Superior temporal gyrus (tissue), 1 donor: ENCODE measurements at regions not wholly inside any gene's neighbourhood (a gene's known extent, or its start where the extent isn't known, plus 50 kb on each side); places are given as distances from the start of the nearest gene placed in this dataset.
"Not testable (repeated sequence)": the region's sequence is repeated elsewhere in the genome, so short reads cannot be mapped to it uniquely, and the experiment has no call there.

Source experiments
- DNase-seq: peaks from one replicate; pipeline ENCODE4 v3.0.0-alpha.2; 2016; ENCODE audit errors: extremely low spot score

DNA sequence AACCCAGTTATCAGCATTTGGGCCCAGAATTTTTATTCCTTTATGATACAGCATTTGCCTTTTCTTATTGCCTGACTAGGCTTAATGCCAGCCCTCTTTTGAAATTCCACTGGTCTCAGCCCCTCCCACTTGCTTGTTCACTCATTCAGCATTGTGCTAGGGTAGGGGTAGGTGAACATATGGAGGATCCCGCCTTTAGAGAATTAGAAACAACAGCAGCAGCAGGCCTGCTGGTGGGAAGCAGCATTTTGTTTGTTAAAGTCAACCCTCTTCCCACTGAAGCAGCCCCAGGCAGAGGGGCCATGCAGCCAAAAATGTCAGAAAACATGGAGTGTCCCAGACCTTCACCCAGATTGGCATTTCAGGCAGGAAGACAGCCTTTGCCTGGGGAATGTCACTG, 1355.2 kb downstream of the CDH8 start:
- no peak for DNase-seq

DNA sequence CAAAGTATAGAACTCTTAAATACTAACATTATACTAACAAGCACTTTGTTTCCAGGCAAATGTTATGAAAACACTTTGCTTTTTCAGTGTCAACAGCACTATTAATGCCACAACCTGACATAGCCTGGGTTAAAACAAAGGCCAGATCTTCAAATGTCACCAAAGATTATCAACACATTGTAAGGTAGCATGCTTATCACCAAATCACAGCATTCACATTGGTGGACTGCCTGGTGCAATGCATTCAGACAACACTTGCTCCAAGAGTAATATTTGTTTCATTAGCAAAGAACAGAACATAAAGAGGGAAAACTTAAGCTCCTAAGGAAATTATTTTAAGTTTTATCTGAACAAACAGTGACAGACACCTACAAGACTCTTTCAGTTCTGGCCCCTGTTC, 1361.2 kb downstream of the CDH8 start:
- no peak for DNase-seq

DNA sequence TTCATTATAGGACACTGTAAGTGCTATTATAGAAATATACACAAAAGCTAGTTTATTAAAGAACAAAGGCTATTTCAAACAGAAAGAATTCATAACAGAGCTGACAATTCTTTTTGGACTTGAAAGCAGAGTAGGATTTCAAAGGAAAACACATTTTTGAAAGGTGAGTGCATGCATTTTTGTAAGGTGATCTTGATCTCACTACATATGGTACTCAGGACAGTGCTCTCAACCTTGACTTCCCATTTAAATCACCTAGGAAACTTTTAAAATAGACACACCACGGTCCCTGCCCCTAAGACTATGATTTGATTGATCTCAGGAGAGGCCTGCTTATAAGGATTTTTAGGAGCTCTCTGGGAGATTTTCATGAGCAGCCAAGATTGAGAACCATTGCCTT, 1362.0 kb downstream of the CDH8 start:
- DNase-seq, result no peak

DNA sequence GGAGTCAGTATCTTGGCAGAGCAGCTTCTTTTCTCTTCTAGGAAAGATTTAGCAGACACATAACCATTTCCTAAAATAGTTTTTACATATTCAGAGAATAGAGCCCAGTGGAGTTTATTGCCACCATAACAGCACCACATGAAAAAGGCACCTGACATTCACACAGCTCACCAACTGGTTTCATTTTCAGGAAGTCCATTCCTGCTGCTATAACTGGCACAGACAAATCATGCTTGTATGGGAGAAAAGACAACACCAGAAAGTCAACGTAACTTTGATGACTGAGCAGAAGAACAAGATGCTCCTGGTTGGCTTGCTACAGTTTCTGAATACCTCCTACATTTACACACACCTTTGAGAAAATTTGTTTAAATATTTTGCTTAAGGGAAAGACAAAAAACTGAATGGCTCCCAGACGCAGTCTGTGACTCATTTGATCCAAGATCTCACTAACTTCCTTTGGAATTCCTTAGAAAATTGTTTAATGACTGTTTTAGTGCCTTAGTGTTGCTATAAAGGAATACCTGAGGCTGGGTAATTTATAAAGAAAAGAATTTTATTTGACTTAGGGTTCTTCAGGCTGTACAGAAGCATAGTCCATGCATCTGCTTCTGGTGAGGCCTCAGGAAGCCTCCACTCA, 1380.6 kb downstream of the CDH8 start:
- DNase-seq, result no peak

DNA sequence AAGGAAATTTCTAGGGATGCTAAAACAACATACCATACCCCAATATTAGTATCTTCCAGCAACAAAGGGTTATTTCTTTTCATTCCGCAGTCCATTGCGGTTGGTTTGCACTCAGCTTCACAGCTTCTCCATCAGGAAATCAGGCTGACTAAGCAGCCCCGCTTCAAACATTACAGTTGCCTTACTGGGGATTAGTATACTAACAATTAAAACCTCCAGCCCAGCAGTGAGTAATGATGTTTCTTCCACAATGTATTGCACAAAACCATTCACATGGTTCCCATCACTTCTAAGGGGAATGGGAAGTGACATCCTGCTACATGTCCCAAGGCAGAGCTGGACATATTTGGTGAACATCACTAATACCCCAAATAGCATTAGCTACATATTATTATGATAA, 1384.9 kb downstream of the CDH8 start:
- DNase-seq, result no peak

DNA sequence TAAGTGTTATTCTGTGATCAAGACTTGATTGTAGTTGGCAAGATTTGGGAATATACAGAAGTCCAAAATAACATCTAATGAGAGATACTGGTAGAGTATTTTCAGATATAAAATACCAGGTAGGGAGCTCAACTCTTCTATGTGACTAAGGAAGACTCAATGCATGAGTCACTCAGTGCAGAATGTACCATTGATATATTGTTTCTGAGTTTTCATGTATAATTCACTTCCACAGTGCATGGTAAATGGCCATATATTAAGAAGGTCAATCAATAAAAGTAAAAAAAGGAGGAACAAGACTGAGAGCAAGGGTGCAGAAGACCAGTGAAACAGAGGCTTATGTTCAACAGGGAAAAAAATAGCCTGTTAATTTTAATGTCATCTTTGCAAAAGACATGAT, 1387.9 kb downstream of the CDH8 start:
- no peak for DNase-seq

DNA sequence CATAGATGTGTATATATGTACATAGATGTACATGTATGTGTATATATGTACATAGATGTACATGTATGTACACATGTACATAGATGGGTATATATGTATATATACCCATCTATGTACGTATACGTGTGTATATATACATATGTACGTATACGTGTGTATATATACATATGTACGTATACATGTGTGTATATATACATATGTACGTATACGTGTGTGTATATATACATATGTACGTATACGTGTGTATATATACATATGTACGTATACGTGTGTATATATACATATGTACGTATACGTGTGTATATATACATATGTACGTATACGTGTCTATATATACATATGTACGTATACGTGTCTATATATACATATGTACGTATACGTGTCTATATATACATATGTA, 1388.8 kb downstream of the CDH8 start:
- not testable (repeated sequence) for DNase-seq

DNA sequence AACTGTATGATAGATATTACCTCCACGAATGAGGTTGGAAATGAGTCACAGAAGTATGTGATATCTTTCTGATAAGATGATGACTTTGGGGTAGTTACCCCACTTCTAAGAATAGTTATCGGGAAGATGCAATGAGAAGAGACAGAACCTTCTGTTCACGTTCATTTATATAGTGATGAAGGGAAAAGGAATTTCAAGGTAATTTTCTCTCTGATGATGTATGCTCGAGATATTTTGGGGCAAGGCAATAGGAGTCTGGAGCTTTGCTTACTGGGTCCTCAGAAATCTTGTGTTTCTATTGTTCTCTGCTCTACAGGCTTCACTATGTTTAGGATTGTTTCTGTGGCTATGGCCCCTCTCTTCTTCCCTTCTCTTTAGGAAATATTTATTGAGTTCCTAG, 1389.6 kb downstream of the CDH8 start:
- DNase-seq, result no peak

DNA sequence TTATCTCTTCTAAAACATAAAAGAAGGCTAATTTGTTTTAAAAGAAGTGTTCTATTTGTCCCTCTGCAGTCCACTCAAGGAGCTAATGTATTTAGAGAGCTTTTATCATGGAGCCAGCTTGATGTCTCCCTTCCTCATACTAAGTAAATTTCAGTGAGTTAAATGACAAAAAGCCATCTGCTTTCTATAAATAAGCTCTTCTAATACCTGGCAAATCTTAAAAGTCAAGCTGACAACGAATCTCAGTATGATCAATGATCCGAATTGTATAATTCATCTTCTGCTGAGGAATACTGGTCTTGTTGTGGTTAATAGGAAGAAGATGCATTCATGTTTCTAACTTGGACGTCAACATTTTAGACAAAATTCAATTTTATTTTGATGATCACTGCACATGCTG, 1390.7 kb downstream of the CDH8 start:
- DNase-seq, result no peak

DNA sequence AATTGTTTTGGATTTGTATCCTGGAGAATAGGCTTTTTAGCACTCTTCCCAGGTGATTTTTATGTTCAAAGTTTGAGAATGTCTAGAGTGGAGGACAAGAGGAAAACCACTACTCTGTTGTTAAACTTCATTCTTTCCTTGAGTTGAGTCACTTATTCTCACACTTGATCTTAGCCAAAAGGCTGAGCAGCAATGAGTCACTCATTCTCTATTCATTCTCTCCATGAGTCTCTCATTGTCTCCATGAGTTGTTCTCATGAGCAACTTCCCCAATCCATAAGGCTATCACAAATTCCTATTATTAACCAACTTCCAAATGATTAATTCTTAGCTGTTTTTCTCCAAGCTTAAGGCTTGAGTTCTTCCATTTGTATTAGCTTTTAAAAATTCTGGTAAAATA, 1393.3 kb downstream of the CDH8 start:
- no peak for DNase-seq

DNA sequence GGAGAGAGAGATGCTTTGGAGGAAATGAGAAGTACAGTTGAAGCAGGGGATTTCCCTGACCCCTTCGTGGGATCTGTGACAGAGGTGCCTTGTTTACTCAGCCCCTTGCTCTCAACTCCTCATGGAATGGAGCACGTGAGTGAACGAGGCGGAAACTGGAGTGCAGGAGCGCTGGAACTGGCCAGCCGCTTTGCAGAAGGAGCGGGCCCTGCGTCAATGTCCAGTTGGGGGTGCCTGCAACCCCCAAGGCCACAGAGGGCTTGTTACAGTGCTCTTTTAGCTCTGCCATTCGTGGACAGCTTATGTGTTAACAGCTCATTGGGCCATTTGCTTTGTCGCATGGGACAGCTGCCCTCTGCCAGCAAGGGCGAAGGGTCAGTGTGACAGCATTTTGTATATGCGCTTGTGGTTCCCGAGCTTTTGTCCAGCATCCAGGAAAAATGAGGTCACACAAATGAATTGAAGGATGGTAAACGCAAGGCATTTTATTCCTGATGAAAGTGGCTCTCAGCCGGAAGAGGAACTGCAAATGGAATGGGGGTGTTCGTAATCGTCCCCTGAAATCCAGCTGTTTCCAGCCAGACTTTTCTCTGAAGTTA, 1395.1 kb downstream of the CDH8 start:
- DNase-seq, result no peak

DNA sequence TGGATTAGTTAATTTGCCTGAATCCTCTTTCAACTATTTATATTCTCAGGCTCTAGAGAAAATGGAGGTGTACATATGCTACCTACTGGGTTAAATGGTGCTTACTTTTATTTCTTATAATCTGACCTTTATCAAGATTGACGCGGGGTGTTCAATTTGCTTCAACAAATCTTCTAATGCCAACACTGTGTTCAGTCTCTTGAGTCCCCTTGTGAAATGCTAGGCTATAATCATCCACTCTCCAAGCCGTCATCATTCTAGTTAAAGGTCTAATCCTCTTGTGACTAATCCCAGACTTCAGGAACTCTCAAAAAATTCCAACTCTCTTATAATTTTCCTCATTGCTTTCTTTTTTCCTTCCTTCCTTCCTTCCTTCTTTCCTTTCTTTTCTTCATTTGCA, 1396.2 kb downstream of the CDH8 start:
- DNase-seq, result no peak

DNA sequence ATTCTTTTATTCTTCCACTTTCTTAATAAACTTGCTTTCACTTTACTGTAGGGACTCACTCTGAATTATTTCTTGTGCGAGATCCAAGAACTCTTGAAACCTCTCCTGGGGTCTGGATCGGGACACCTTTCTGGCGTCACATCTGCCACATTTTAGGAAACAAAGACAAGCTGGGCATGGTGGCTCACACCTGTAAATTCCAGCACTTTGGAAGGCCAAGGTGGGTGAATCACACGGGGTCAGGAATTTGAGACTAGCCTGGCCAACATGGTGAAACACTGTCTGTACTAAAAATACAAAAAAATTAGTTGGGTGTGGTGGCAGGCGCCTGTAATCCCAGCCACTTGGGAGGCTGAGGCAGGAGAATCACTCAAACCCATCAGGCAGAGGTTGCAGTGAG, 1399.6 kb downstream of the CDH8 start:
- not testable (repeated sequence) for DNase-seq

DNA sequence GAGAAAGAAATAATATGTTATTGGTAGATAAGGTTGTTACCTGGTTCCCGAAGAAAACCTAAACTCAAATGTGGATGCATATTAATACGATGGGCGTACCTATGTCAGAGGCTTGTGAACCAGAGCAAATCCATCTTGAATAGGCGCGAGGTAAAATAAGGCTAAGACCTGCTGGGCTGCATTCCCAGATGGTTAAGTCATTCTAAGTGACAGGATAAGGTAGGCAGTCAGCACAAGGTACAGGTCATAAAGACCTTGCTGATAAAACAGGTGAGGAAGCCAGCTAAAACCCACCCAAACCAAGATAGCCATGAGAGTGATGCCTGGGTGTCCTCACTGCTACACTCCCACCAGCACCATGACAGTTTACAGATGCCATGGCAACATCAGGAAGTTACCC, 1400.1 kb downstream of the CDH8 start:
- DNase-seq, result no peak

DNA sequence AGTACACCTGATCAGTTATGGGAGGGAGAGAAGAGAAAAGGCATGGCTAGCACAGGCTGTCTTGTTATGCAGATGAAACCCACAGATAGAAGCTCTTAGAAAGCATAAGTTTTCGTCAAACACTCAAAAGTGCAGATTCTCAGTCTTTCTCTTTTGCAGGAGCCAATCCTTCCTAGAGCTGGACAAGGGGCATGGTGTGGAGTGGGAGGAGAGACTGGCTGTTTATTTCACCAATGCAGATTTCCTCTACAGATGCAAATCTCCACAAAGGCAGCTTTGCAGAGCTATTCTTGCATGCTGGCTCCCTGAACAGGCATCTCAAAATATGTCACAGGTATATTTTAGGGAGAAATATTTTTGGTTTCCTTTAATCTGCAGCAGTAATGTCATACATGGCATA, 1400.7 kb downstream of the CDH8 start:
- DNase-seq, result no peak

DNA sequence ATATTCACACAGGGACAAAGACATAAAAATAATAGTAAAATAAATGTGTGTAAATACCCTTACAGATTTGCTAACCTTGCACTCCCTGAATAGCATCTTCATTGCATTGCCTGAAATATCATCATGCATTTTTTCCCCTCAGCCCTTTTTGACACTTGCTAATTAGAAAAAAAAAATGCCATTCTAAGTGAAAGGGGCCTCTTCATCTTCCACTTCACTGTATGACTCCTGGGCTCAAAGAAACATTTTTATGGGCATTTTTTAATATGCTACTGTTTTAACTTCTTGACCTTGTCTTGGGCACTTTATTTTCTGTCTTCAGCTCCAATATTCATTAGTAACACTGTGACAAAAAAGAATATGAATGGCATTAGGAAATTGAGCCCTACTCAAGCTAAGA, 1424.4 kb downstream of the CDH8 start:
- no peak for DNase-seq

DNA sequence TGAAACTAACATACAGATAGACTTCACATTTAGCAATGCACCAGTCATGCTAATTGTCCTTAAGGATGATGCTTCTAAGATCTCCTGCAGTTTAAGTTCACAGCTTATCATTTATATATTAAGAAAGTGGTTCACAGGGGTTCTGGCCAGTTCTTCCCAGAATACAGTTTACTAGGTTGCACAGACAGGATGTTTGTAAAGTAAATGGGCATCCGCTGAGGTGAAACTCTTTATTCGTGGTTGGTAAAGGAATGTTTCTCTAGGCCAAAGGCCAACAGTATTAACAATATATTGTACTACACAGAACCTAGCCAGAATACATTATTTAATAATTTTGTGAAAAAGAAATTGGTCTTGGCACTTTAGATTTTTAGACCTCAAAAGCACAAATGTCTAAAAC, 1427.3 kb downstream of the CDH8 start:
- DNase-seq, result no peak

DNA sequence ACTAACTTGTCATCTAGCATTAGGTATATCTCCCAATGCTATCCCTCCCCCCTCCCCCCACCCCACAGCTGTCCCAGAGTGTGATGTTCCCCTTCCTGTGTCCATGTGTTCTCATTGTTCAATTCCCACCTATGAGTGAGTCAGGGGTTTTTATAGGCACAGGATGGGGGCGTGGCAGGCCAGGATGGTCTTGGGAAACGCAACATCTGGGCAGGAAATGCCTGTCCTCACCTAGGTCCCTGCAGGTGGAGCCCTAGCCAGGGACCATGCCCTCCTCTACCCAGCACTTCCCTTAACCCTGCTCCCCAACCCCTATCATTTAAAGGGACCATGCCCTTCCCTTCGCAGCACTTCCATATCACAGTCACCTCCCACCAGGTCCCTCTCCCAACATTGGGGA, 1430.6 kb downstream of the CDH8 start:
- DNase-seq, result not testable (repeated sequence)

DNA sequence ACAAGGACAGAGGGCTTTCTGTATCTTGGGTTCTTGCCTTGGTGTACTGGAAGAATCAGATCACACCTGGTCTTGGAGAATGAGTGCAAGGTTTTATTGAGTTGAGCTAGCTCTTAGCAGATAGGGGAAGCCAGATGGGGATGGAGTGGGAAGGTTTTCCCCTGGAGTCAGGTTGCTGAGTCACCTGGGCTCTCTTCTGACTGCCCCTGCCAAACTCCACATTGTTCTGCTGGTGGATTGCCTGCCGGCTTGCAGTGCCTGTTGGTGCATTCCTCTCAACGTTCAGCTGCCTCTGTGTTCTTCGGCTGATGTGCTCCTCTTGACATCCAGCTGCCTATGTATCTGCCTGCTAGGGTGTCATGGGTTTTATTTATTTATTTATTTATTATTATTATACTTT, 1431.1 kb downstream of the CDH8 start:
- DNase-seq, result no peak

DNA sequence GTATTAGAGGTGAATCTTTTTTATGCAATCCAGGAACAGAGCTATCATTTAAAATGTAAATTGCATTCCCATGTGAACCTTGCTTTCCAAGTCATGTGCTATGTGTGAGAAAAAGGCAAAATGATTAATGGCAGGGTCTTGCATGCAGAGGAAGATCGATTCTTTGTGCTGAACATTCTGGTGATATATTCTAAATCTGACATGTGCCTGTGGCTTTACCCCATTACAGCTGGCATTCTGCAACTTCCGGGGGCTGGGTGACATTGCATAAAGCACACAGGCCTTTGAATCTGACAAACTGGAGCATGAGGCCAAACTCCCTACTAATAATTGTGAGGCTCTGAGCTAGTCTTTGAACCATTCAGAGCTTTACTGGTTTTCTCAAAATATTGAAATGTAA, 1449.7 kb downstream of the CDH8 start:
- no peak for DNase-seq

DNA sequence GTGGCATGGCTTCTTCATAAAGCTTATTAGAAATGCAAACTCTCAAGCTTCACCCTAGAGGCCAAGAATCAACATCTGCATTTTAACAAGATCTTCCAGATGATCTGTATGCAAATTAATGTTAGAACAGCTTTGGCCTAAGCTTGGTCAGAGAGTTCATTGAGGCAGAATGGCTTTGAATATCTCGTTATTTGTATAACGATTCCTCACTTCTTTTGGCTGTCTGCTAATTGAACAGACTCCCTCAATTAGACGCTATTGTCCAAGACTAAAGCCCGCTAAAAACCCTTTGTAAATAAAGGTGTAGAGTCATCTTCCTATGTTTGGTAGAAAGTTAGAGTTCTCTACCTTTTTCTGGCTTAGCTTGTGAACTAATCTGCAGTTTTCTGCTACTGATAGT, 1453.7 kb downstream of the CDH8 start:
- no peak for DNase-seq

DNA sequence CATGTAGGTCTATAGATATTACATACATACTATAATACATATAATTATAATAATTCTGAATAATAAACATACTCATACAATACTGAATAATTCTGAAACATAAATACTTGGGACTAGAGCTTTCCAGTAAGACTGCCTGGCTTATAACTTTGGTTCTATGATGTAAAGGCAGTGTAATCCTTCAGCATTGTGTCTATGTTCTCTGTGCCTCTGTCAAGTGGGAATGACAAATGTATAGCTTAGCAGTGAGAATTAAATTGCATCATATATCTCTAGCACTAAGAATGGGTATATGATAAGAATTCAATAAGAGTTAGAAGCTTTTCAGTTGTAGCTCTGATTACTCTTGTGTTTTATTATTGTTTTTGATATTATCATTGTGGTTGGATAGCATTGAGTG, 1469.3 kb downstream of the CDH8 start:
- no peak for DNase-seq

DNA sequence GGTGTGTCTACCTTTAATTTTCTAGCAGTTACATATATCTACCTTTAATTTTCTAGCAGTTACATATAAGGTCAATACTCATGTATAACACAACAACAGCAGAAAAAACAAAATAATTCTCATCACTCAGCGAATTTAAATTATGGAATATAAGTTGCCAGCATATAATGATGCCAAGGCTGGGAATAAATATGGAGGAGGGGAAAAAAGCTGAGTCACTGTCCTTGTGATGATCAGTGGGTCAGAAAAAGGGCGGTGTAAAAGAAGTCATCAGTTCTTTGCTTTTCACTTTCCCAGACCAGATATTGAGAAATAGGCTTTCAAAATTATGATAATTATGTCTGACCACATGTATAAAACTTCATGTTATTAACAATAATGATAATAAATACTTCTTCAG, 1471.7 kb downstream of the CDH8 start:
- DNase-seq, result no peak

DNA sequence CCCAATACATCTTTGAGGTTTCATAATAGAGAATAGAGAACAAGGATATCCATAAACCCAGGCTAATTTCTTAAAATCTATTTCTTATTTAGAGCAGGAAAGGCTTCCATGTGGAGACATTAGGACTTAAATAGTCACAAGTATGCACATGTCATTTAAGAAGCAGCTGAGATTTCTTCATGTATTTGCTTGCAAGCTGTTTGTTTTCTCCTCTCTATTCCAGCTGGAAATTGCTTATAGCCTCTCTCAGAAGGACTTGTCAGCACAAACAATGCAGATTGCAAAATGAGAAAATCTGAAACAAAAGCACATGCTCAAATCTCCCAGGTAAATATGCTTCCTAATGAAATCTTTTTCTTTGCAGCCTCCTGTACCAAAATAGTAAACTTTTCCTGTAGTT, 1473.1 kb downstream of the CDH8 start:
- DNase-seq, result no peak
